ENCODE measurements at regions not wholly inside any gene's neighbourhood (a gene's known extent, or its start where the extent isn't known, plus 50 kb on each side); places are given as distances from the start of the nearest gene placed in this dataset.

- intact Hi-C loops (cut with micrococcal nuclease) (no loop called here), dilution Hi-C loops (cut with HindIII; ENCODE audit: low sequenced_read_pairs, unreplicated experiment) (no loop called here), in situ Hi-C loops (cut with MboI; ENCODE audit: low sequenced_read_pairs) (no loop called here)
- Histone ChIP-seq H2AFZ (replicated peaks; ENCODE audit: low read length, poor library complexity) (no peak overlapping the region), H3K27ac (ENCODE audit: insufficient read depth, low read length) (no peak overlapping the region), H3K9ac (ENCODE audit: low read depth, low read length) (no peak overlapping the region), H3K18ac (ENCODE audit: low read depth, low read length) (no peak overlapping the region), H3K14ac (replicated peaks; ENCODE audit: low read depth, low read length) (no peak overlapping the region), H3K9me3 (ENCODE audit: control insufficient read depth, insufficient read depth, low read length) (peaks cover 29% of the 10 kb centered on the region), H4K8ac (ENCODE audit: low read depth in 2 of 2, low read length in 2 of 2) (no peak overlapping the region), H4K5ac (ENCODE audit: low read depth, low read length) (no peak overlapping the region), H4K20me1 (ENCODE audit: insufficient read depth, low read length) (no peaks in the 10 kb centered on the region), H2BK5ac (ENCODE audit: low read depth, low read length, poor library complexity, severe bottlenecking) (no peak overlapping the region), H3K4me3 (ENCODE audit: insufficient read depth, low read depth, low read length) (no peak overlapping the region), H3K9me1 (ENCODE audit: insufficient read depth, low read length) (no peaks in the 10 kb centered on the region), H3K4ac (ENCODE audit: low read depth, low read length) (no peak overlapping the region), H4K91ac (ENCODE audit: insufficient read depth, low read depth, low read length) (no peak overlapping the region), H2BK20ac (ENCODE audit: low read depth, low read length) (no peak overlapping the region), H3K36me3 (ENCODE audit: control insufficient read depth, insufficient read depth, low read length) (no peaks in the 10 kb centered on the region), H3K4me2 (ENCODE audit: low read depth, low read length) (no peak overlapping the region), H3K4me1 (ENCODE audit: control insufficient read depth, insufficient read depth, low read length) (no peaks in the 10 kb centered on the region), H2AK9ac (replicated peaks; ENCODE audit: low read depth, low read length, poor library complexity) (no peak overlapping the region), H3K23ac (ENCODE audit: low read depth, low read length) (no peak overlapping the region), H3K27me3 (ENCODE audit: control insufficient read depth, insufficient read depth, low read length) (no peaks in the 10 kb centered on the region), H2AK5ac (ENCODE audit: low read depth, low read length) (no peak overlapping the region), H2BK15ac (ENCODE audit: low read depth, low read length) (no peak overlapping the region), H2BK120ac (ENCODE audit: low read depth, low read length) (no peak overlapping the region), H3K56ac (ENCODE audit: extremely low read depth, insufficient read depth, low read length) (no peak overlapping the region), H3K79me1 (ENCODE audit: low read depth in 1 of 2, low read length in 2 of 2) (no peaks in the 10 kb centered on the region)
- no peak for TF ChIP-seq SMC3 (IDR thresholded peaks at IDR 0.05; ENCODE audit: low read depth, low read length)
- no peak for TF ChIP-seq RFX5 (IDR thresholded peaks at IDR 0.05; ENCODE audit: low read depth, low read length)
- no peak for TF ChIP-seq USF2 (IDR thresholded peaks at IDR 0.05; ENCODE audit: low read depth, low read length)
- no peak for TF ChIP-seq CTCF (conservative IDR thresholded peaks at IDR 0.05; ENCODE audit: low read depth, low read length)
- no peak for TF ChIP-seq CHD1 (IDR thresholded peaks at IDR 0.05; ENCODE audit: low read depth, low read length)
- no peak for TF ChIP-seq RAD21 (IDR thresholded peaks at IDR 0.05; ENCODE audit: low read length)
- TF ChIP-seq CEBPB (IDR thresholded peaks at IDR 0.05; ENCODE audit: low read depth, low read length) = no peak
- no peak for TF ChIP-seq FOS (IDR thresholded peaks at IDR 0.05; ENCODE audit: low read depth, low read length)
- no peak for TF ChIP-seq ELK1 (IDR thresholded peaks at IDR 0.05; ENCODE audit: borderline replicate concordance, low read depth, low read length)
- TF ChIP-seq MAZ (IDR thresholded peaks at IDR 0.05; ENCODE audit: borderline replicate concordance, low read depth, low read length) = no peak
- no peak for TF ChIP-seq MAFK (IDR thresholded peaks at IDR 0.05; ENCODE audit: low read depth, low read length)
- TF ChIP-seq MXI1 (IDR thresholded peaks at IDR 0.05; ENCODE audit: borderline replicate concordance, low read depth, low read length) = no peak
- DNase-seq (no peak), ATAC-seq (ENCODE audit: low read depth) (no peak)
- CTCF ChIA-PET = no interaction called here
- POLR2A ChIA-PET (ENCODE audit: unreplicated experiment) = no interaction called here
- WGBS, 2 experiments (ENCODE audit: extremely low coverage in 2 of 2, insufficient read length in 1 of 2) = 0% methylated on average over 1 of the region's 7 CpGs; no CpG with 5 or more reads in 1 of the 2 experiments
- BruUV-seq (replicated peaks) = no TSS peak
Measured at GRCh38 chr22:48297296-48297695, 1530.4 kb downstream of the BRD1 start.

All from IMR-90 (cell line).